HG03097 (cell line): ENCODE measurements at regions not wholly inside any gene's neighbourhood (a gene's known extent, or its start where the extent isn't known, plus 50 kb on each side); places are given as distances from the start of the nearest gene placed in this dataset.
"Not testable (repeated sequence)": the region's sequence is repeated elsewhere in the genome, so short reads cannot be mapped to it uniquely, and the experiment has no call there.

Experiments used
- ATAC-seq: cut with Tn5 transposase; IDR thresholded peaks from one replicate; pipeline ENCODE4 v1.9.1; 2021; ENCODE audit not compliant: unreplicated experiment, low FRiP score

DNA sequence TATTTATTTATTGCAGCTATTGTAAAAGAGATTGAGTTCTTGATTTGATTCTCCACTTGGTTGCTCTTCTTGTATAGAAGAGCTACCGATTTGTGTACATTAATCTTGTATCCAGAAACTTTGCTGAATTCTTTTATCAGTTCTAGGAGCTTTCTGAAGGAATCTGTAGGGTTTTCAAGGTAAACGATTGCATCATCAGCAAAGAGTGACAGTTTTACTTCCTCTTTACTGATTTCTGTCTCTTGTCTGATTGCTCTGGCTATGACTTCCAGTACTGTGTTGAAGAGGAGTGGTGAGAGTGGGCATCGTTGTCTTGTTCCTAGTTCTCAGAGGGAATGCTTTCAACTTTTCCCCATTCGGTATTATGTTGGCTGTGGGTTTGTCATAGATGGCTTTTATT is 103.1 kb downstream of the CAPZA3 start:
- not testable (repeated sequence) for ATAC-seq

DNA sequence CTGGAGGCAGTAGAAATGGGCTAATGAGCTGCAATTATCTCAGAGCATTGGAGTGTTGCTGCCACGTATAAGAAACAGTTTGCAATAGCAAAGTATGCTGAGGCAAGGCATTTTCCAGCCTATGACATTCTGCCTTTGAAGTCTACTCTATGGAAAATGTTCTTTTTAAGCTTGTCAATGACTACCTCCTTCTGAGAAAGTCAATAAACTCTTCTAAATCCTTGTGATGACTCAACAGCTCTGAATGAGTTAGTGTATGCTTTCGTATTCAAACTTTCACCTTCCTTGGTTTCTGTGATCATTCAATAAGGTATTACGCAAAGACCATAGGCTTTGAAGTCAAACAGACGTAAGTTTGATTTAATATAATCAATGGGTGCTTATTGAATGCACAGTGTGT is 111.2 kb downstream of the CAPZA3 start:
- ATAC-seq = no peak

- ATAC-seq = no peak
These were observed 111.8 kb downstream of the CAPZA3 start for GRCh38 chr12:18849761-18850160.

DNA sequence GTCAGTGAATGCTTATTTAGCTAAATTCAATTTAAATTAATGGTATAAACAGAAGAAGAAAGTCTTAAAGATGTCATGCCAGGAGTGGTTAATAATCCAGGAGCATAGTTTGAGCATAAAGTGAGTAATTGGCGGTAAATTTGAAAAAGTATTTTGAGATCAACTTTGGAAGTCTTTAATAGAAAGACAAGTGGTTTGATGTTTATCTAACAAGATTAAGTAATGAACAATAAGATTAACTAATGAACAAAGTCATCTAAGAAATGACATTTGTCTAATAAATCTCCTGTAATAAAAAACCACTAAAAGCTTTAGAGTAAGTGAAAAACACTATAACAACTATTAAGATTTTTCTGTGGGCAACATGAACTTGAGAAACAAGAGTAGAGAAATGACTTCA is 112.8 kb downstream of the CAPZA3 start:
- no peak for ATAC-seq

DNA sequence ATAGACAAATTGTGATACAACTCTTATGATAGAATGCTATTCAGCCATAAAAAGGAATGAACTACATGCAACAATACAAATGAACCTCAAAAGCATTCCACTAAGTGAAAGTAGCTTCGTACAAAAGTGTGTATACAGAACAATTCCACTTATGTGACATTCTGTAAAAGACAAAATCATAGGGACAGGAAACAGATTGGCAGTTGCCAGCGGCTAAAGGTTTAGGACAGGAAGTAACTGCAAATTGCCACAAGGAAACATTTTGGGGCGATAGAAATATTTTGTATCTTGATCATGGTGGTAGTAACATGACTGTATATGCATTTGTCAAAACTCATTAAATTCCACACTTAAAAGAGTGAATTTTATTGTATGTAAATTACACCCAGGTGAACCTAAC is 113.4 kb downstream of the CAPZA3 start:
- ATAC-seq = no peak

GRCh38 chr12:18853570-18854366 is 115.8 kb downstream of the CAPZA3 start:
- ATAC-seq = no peak

DNA sequence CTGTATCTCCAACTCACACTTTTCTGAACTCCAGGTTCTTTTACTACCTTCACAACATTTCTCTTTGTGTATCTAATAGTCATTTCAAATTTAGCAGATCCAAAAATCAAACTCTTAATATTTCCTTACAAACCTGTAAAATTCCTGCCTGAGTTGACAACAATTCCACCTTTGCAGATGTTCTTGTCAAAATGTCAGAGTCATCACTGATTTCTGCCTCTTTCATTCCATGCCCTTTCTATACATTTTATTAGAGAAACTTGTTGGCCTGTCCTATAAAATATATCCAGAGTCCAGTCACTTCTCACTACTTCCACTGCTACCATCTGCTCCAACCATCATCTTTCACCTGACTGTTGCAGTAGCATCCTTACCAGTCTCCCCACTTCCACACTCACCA is 119.7 kb downstream of the CAPZA3 start:
- ATAC-seq = no peak

DNA sequence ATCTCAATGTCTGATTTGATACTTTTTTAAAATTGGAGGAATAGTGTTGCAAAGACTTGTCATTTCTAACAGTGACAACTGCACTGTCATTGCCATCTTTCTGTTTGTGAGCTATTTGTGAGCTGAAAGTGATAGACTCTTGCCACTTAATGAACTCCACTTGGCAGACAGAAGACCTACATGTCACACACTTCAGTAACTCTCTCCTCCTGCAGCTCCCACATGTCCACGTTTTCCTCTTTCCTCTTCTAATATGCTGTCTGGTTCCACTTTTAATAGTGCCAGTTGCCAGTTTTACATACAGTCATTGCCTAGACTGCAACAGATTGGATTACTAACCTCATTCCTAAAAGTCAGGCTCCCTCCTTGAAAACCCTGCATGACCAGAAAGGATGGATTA is 121.5 kb downstream of the CAPZA3 start:
- no peak for ATAC-seq

- ATAC-seq = no peak
These were observed 123.5 kb downstream of the CAPZA3 start for GRCh38 chr12:18861287-18861858.

DNA sequence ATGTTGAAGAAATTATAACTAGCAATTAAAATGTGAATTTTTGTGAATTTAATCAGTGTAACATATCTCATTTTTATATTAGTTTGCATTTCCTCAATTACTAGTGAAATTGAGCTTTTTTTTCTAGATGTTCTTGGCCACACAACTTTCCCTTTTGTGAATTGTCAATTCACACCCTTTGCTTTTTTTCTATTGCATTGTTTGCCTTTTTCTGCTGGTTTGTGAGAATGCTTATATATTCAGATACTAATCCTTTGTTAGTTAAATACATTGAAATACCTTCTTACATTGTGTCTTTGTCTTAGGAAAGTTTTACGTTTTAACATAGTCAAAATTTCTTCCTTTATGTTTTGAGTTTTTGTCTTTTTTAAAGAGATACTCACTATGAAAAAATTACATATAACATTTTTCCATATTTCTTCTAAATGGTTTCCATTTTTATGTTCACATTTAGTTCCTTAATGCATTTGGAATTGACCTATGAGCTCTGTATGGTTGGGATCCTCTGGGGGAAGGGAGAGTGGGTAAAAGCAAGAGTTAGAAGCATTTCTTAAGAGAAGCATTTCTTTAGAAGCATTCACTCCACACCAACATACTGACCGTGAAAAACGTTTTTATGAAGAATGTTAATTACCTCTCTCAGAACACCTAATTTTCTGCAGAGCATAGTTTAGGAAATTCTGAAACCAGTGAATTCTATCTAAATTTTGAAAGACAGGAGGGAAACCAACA is 126.0 kb downstream of the CAPZA3 start:
- ATAC-seq = no peak

DNA sequence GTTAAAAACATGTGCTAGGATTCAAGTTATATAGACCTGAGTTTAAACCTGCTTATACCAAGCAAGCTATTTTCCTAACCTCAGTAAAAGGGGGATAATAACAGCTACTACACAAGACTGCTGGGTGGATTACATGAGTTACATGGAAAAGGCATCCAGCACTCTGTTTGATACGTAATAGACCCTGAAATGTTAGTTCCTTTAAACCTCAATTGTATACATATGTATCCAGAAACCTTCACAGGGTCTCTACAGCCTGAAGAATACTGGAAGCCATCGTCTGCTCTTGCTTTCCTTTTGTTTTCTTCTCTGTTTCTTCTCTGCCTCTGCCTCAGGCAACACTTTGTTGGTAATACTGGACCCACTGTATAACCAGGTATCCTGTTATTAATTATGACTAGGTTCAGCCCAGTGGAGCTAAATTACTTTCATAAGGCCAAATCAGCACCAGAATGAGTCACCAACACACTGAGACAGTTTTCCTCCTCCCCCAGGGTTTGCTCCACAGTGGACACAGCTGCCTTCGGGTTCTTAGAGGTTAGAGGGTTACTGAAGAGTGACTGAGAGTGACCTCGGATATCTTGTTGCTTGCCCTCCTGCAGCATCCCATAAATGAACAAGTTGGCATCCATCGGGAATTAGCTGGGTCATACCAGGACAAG is 127.1 kb downstream of the CAPZA3 start:
- ATAC-seq = no peak

GRCh38 chr12:18868717-18869116 is 130.8 kb downstream of the CAPZA3 start:
- ATAC-seq = no peak

DNA sequence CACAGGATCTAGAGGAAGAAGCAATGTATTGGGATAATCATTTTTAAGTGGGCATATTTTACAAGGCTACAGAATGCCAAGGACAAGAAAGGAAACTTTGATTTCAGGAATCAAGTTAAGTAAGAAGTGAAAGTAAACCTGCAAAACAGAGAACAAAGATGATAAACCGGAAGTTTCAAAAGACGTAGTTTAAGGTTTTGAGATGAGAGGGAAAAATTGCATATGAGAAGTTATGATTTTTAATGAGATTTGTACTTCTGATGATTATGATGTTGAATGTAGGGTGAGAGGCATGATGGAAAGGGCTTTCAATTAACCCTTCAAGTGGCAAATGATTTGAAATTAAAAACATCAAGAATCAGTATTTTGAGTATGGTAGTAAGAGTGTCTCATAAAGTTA is 134.9 kb downstream of the CAPZA3 start:
- no peak for ATAC-seq

DNA sequence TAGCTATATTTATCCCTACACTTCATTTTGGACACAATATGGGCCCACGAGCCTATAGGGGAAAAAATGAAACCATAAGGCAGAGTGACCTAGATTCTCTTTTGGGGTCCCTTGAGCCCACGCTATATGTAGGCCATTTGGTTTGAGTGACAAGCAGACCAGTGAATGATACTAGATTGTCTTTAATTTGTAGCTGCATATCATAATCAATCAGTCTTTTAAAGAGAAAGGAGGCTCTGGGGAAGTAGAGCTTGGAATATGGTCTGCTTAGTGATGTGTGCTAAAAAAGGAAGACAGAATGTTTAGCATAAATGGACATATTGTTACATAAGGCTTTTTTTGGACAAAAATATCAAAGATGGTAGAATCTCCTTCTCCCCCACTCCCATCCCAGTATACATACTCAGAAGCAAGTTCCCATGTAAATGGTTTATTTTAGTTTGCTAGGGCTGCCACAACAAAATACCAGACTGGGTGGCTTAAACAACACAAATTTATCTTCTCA is 140.8 kb downstream of the CAPZA3 start:
- ATAC-seq = no peak

- no peak for ATAC-seq
These were observed 144.8 kb downstream of the CAPZA3 start for GRCh38 chr12:18882690-18883089.

- no peak for ATAC-seq
These were observed 149.0 kb downstream of the CAPZA3 start for GRCh38 chr12:18886962-18887361.

DNA sequence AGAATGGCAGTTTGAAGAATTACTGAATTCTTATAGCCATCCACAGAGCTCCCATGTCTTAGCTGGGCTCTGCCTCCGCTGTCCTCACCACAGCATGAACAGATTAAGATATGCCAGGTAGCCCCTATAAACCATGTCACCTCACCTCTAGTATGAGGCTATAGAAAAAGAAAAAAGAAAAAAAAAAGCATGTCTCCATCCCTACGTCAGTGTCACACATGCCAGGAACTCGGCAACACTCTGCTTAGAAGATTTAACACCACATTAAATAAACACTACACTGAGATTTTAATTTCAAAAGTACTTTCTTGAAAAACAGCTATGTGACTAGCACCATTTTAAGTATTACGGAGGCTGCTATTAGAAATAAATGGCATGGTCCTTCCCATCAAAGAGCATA is 149.4 kb downstream of the CAPZA3 start:
- ATAC-seq = no peak

- no peak for ATAC-seq
These were observed 150.1 kb downstream of the CAPZA3 start for GRCh38 chr12:18888047-18888446.

DNA sequence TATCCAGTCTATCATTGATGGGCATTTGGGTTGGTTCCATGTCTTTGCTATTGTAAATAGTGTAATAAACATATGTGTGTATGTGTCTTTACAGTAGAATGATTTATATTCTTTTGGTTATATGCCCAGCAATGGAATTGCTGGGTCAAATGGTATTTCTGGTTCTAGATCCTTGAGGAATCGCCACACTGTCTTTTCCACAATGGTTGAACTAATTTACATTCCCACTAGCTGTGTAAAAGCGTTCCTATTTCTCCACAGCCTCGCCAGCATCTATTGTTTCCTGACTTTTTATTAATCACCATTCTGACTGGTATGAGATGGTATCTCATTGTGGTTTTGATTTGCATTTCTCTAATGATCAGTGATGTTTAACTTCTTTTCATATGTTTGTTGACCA is 152.7 kb downstream of the CAPZA3 start:
- ATAC-seq = not testable (repeated sequence)

GRCh38 chr12:18895540-18895939 is 157.6 kb downstream of the CAPZA3 start:
- no peak for ATAC-seq

DNA sequence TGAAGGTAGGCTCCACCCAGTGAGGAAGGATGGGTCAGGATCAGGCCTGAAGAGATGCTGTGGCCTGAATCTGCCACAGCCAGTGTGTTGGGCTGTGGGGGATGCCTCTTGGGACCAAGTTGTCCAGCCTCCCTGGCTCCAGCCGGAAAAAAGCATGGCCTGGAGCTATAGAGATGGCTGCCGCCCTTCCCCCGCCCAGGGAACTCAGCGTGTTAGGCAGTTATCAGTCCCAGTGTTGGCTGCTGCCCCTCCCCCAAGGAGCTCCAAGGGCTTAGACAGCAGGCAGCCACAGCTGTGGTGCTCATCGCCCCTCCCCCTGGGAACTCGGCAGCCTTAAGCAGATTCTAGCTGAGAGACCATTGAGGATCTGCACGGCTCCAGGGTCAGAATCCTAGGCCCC is 158.0 kb downstream of the CAPZA3 start:
- no peak for ATAC-seq
